Mesothelial cell of epicardium (in vitro differentiated cells): ENCODE measurements at regions not wholly inside any gene's neighbourhood (a gene's known extent, or its start where the extent isn't known, plus 50 kb on each side); places are given as distances from the start of the nearest gene placed in this dataset.

Experiments
- DNase-seq, 2 experiments: peaks; one replicate each; pipeline ENCODE4 v3.0.0; 2021; ENCODE audit warnings: low spot score in 2 of 2; ENCODE audit not compliant: unreplicated experiment in 2 of 2
- H3K27ac Mint-ChIP-seq: 2 replicates; pipeline ENCODE4 v1.8.0; 2021; ENCODE audit warnings: mixed read lengths
- H3K27me3 Mint-ChIP-seq: 2 replicates; pipeline ENCODE4 v1.8.0; 2021; ENCODE audit warnings: low read depth, mixed read lengths
- H3K36me3 Mint-ChIP-seq: 2 replicates; pipeline ENCODE4 v1.8.0; 2021; ENCODE audit warnings: mixed read lengths
- H3K4me1 Mint-ChIP-seq: 2 replicates; pipeline ENCODE4 v1.8.0; 2021; ENCODE audit warnings: mixed read lengths
- H3K4me3 Mint-ChIP-seq: 2 replicates; pipeline ENCODE4 v1.8.0; 2021; ENCODE audit warnings: mild to moderate bottlenecking, moderate library complexity, mixed read lengths
- H3K9me3 Mint-ChIP-seq: 2 replicates; pipeline ENCODE4 v1.8.0; 2021; ENCODE audit warnings: mixed read lengths
- CTCF ChIP-seq: fragments of 200-600 bp; sonication (generic); IDR thresholded peaks from one replicate; pipeline ENCODE4 v1.5.0; 2021; ENCODE audit warnings: antibody characterized with exemption; ENCODE audit not compliant: unreplicated experiment

GRCh38 chr5:33238826-33239695 lies 201.7 kb upstream of the TARS1 start:
- Mint-ChIP-seq H3K27me3 (peaks cover 92% of the 10 kb centered on the region), H3K36me3 (no peaks in the 10 kb centered on the region), H3K4me1 (peaks cover 30% of the 10 kb centered on the region), H3K9me3 (no peaks in the 10 kb centered on the region), H3K27ac (no peak overlapping the region), H3K4me3 (no peak overlapping the region)
- no peak for TF ChIP-seq CTCF
- DNase-seq = no peak

- H3K4me1 Mint-ChIP-seq = peaks cover 30% of the 10 kb centered on the region
- H3K36me3 Mint-ChIP-seq = no peaks in the 10 kb centered on the region
- H3K4me3 Mint-ChIP-seq = no peak overlapping the region
- H3K27ac Mint-ChIP-seq = no peak overlapping the region
- no peak for TF ChIP-seq CTCF
- peaks cover 95% of the 10 kb centered on the region for H3K27me3 Mint-ChIP-seq
- no peak for DNase-seq
- no peaks in the 10 kb centered on the region for H3K9me3 Mint-ChIP-seq
These were observed 200.2 kb upstream of the TARS1 start for GRCh38 chr5:33240558-33240957.

GRCh38 chr5:33241802-33242201 lies 199.0 kb upstream of the TARS1 start:
- H3K4me3 Mint-ChIP-seq = no peak overlapping the region
- no peaks in the 10 kb centered on the region for H3K36me3 Mint-ChIP-seq
- peaks cover 89% of the 10 kb centered on the region for H3K27me3 Mint-ChIP-seq
- no peak overlapping the region for H3K27ac Mint-ChIP-seq
- no peak for DNase-seq
- H3K9me3 Mint-ChIP-seq = no peaks in the 10 kb centered on the region
- H3K4me1 Mint-ChIP-seq = peaks cover 30% of the 10 kb centered on the region
- TF ChIP-seq CTCF = no peak

- H3K27ac Mint-ChIP-seq = no peak overlapping the region
- no peak for DNase-seq
- TF ChIP-seq CTCF = no peak
- H3K4me3 Mint-ChIP-seq = no peak overlapping the region
- no peaks in the 10 kb centered on the region for H3K36me3 Mint-ChIP-seq
- H3K27me3 Mint-ChIP-seq = peaks cover 88% of the 10 kb centered on the region
- peaks cover 30% of the 10 kb centered on the region for H3K4me1 Mint-ChIP-seq
- no peaks in the 10 kb centered on the region for H3K9me3 Mint-ChIP-seq
These were observed 198.5 kb upstream of the TARS1 start for GRCh38 chr5:33242277-33242676.

GRCh38 chr5:33244441-33245150 lies 196.2 kb upstream of the TARS1 start:
- no peak for DNase-seq
- Mint-ChIP-seq H3K27ac (no peak overlapping the region), H3K9me3 (no peaks in the 10 kb centered on the region), H3K4me3 (no peak overlapping the region), H3K27me3 (peaks cover 71% of the 10 kb centered on the region), H3K4me1 (peaks cover 23% of the 10 kb centered on the region), H3K36me3 (no peaks in the 10 kb centered on the region)
- TF ChIP-seq CTCF = no peak
